BLaER1 treated with 17β-estradiol and CSF1 and Interleukin-3, amounts not matched to agents 10 nM and 100 nM (cell line): ENCODE measurements at regions not wholly inside any gene's neighbourhood (a gene's known extent, or its start where the extent isn't known, plus 50 kb on each side); places are given as distances from the start of the nearest gene placed in this dataset.
A peak's percentile ranks its signal among the peaks of the same experiment; 100 is the strongest.

Experiments used
- H3K27ac ChIP-seq, 11 experiments: shearing (Covaris generic); formaldehyde crosslinking; 2 replicates each; pipeline ENCODE4 v1.8.1; 2022
- H3K27me3 ChIP-seq, 11 experiments: shearing (Covaris generic); formaldehyde crosslinking; 2 replicates each; pipeline ENCODE4 v1.8.1; 2022
- H3K36me3 ChIP-seq, 11 experiments: shearing (Covaris generic); formaldehyde crosslinking; 2 replicates each; pipeline ENCODE4 v1.8.1; 2022
- H3K4me1 ChIP-seq, 10 experiments: shearing (Covaris generic); formaldehyde crosslinking; 2 replicates each; pipeline ENCODE4 v1.8.1; 2022
- H3K4me2 ChIP-seq, 11 experiments: shearing (Covaris generic); formaldehyde crosslinking; 2 replicates each; pipeline ENCODE4 v1.8.1; 2022
- H3K4me3 ChIP-seq, 10 experiments: shearing (Covaris generic); formaldehyde crosslinking; 2 replicates each; pipeline ENCODE4 v1.8.1; 2022
- H3K9ac ChIP-seq, 11 experiments: shearing (Covaris generic); formaldehyde crosslinking; 2 replicates each; pipeline ENCODE4 v1.8.1; 2022
- H3K9me3 ChIP-seq, 11 experiments: shearing (Covaris generic); formaldehyde crosslinking; replicated peaks in 1 of 11; 2 replicates each; pipeline ENCODE4 v1.8.1; 2022
- H4K20me1 ChIP-seq, 11 experiments: shearing (Covaris generic); formaldehyde crosslinking; 2 replicates each; pipeline ENCODE4 v1.8.1; 2022
- Cebpa-rat ChIP-seq, 11 experiments: shearing (Covaris generic); IDR thresholded peaks; 2 replicates each; pipeline ENCODE4 v1.8.1; 2022

DNA sequence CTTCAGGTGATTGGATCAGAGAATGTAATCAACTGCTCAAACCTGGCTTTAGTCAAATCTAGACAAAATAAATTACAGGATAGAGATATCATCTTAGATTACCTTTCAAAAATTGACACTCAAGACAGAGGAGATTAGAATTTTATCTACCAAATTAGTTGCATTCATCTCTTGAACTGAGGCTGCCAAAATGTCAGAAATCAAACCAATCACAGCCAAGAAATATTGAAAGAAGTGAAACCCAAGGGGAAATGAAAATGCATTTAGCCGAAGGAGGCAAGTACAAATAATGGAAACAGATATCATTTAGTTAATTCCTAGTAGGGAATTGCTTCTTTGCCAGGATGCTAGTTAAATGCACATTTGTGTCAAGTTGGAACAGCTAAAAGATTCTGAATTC is 261.1 kb upstream of the PDZRN3 start:
- Histone ChIP-seq H3K4me3 (no peak overlapping the region), H3K27ac (no peak overlapping the region), H3K4me2 (no peak overlapping the region), H3K27me3 (no peaks in the 10 kb centered on the region), H4K20me1 (no peaks in the 10 kb centered on the region), H3K9ac (no peak overlapping the region), H3K36me3 (no peaks in the 10 kb centered on the region), H3K9me3 (no peaks in the 10 kb centered on the region), H3K4me1 (no peaks in the 10 kb centered on the region)
- no peak for TF ChIP-seq Cebpa-rat (IDR thresholded peaks at IDR 0.05)

GRCh38 chr3:73884361-73884760 is 259.6 kb upstream of the PDZRN3 start:
- Histone ChIP-seq H3K4me2 (no peak overlapping the region), H3K36me3 (no peaks in the 10 kb centered on the region), H3K9ac (no peak overlapping the region), H3K9me3 (no peaks in the 10 kb centered on the region), H3K27me3 (no peaks in the 10 kb centered on the region), H3K27ac (no peak overlapping the region), H4K20me1 (no peaks in the 10 kb centered on the region), H3K4me1 (no peaks in the 10 kb centered on the region), H3K4me3 (no peak overlapping the region)
- no peak for TF ChIP-seq Cebpa-rat (IDR thresholded peaks at IDR 0.05)

DNA sequence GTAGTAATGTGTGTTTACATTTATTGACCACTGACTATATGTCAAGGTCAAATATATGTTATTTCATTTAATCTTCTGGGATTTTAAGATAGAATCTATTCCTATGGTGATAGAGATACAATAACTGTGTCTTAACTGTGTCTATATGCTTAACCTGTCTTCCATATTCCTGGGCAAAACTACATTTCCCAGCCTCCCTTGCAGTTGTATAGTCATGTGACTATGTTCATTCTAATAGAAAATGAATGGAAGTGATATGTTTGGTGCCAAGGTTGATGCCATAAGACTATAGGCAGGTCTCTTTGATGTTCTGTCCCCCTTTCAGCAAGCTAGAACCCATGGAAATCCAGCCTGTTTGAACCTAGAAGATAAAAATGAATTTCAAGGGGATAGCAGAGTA is 258.8 kb upstream of the PDZRN3 start:
- H4K20me1 ChIP-seq = no peaks in the 10 kb centered on the region
- no peak overlapping the region for H3K4me2 ChIP-seq
- no peak overlapping the region for H3K27ac ChIP-seq
- no peaks in the 10 kb centered on the region for H3K27me3 ChIP-seq
- no peaks in the 10 kb centered on the region for H3K4me1 ChIP-seq
- no peak overlapping the region for H3K9ac ChIP-seq
- no peaks in the 10 kb centered on the region for H3K9me3 ChIP-seq
- no peak for TF ChIP-seq Cebpa-rat (IDR thresholded peaks at IDR 0.05)
- H3K4me3 ChIP-seq = no peak overlapping the region
- H3K36me3 ChIP-seq = no peaks in the 10 kb centered on the region

GRCh38 chr3:73874606-73875369 is 250.0 kb upstream of the PDZRN3 start:
- Histone ChIP-seq H4K20me1 (no peaks in the 10 kb centered on the region), H3K4me3 (no peak overlapping the region), H3K9ac (no peak overlapping the region), H3K36me3 (no peaks in the 10 kb centered on the region), H3K4me2 (no peak overlapping the region), H3K4me1 (no peaks in the 10 kb centered on the region), H3K27ac (no peak overlapping the region), H3K27me3 (no peaks in the 10 kb centered on the region), H3K9me3 (peaks cover 0 to 4% (median 0%) of the 10 kb centered on the region in 11 experiments; a peak in 1 of 22 replicates)
- TF ChIP-seq Cebpa-rat (IDR thresholded peaks at IDR 0.05) = no peak

GRCh38 chr3:73874161-73874560 is 249.4 kb upstream of the PDZRN3 start:
- Histone ChIP-seq H3K9ac (no peak overlapping the region), H3K4me1 (no peaks in the 10 kb centered on the region), H3K27ac (no peak overlapping the region), H3K27me3 (no peaks in the 10 kb centered on the region), H3K4me2 (no peak overlapping the region), H3K9me3 (peaks cover 0 to 4% (median 0%) of the 10 kb centered on the region in 11 experiments; a peak in 1 of 22 replicates), H4K20me1 (no peaks in the 10 kb centered on the region), H3K4me3 (no peak overlapping the region), H3K36me3 (no peaks in the 10 kb centered on the region)
- no peak for TF ChIP-seq Cebpa-rat (IDR thresholded peaks at IDR 0.05)

DNA sequence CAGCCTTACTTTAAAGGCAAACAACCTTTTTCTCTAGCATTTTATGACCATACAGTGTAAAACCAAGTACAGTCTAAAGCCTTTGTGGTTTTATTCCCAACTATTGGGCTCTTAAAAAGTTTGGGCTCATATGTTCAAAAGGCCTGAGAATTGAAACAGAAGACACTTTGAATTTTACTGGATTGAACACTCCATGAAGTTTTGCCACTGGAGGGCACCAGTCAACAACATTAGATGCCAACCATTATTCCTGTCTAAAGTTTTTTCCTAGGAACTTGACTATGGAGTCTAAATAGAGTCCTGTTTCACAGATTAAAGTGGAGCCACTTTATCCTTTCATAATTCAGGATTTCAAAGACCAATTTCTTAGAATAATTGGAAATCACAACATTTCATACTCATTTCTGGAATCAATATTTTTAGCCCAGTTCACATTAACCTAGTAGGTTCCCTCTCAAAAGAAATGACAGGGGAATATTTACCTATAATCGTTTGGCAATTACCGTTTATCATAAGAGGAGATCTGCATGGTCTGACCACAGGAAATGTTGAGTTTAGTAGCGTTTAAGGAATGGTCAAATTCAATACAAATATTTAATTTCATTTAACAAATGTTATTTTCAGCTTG is 244.1 kb upstream of the PDZRN3 start:
- Histone ChIP-seq H3K4me1 (peaks cover 0 to 24% (median 0%) of the 10 kb centered on the region in 10 experiments; a peak in 3 of 20 replicates), H3K36me3 (no peaks in the 10 kb centered on the region), H3K9me3 (peaks cover 0 to 4% (median 0%) of the 10 kb centered on the region in 11 experiments; a peak in 1 of 22 replicates), H3K4me2 (no peak overlapping the region), H3K27ac (no peak overlapping the region), H3K4me3 (no peak overlapping the region), H4K20me1 (no peaks in the 10 kb centered on the region), H3K9ac (no peak overlapping the region), H3K27me3 (no peaks in the 10 kb centered on the region)
- TF ChIP-seq Cebpa-rat (IDR thresholded peaks at IDR 0.05) = no peak

DNA sequence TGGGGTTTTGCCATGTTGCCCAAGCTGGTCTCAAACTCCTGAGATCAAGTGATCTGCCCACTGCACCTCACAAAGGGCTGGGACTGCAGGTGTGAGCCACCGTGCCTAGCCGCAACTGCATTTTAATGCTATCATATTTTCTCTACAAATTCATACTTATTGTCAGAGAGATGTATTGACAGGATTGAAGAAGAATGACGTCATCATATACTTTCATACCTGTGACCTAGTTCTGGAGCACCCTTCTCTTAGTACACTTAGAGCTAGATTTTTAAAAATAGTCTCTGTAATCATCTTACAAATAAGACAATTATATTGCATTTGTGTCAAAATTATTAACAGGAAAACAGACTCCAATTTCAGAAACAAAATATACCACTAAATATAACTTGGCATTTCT is 242.8 kb upstream of the PDZRN3 start:
- no peak overlapping the region for H3K9ac ChIP-seq
- H3K27ac ChIP-seq = peak overlapping the region in 2 of 11 experiments; percentile 41 to 62; a peak in 2 of 22 replicates
- H4K20me1 ChIP-seq = no peaks in the 10 kb centered on the region
- no peaks in the 10 kb centered on the region for H3K27me3 ChIP-seq
- H3K9me3 ChIP-seq = peaks cover 0 to 4% (median 0%) of the 10 kb centered on the region in 11 experiments; a peak in 1 of 22 replicates
- peaks cover 0 to 24% (median 0%) of the 10 kb centered on the region in 10 experiments; a peak in 3 of 20 replicates for H3K4me1 ChIP-seq
- H3K4me2 ChIP-seq = peak overlapping the region in 2 of 11 experiments; percentile 38 to 73; a peak in 4 of 22 replicates
- no peaks in the 10 kb centered on the region for H3K36me3 ChIP-seq
- no peak for TF ChIP-seq Cebpa-rat (IDR thresholded peaks at IDR 0.05)
- H3K4me3 ChIP-seq = no peak overlapping the region

DNA sequence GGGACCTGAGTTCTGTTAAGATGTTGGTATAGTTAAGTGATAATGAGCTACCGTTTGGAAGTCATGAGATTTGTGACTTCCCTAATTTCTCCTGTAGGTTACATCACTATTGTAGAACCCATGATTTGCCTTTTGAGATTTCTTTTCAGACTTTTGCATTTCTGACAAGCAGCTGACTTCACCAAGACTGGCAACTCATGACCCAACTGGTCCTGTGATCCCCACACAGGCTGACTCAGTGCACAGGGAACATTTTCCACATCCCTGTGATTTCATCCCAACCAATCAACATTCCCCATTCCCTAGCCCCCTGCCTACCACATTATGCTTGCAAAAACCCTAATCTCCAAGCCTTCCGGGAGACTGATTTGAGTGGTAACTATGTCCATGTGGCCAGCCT is 242.1 kb upstream of the PDZRN3 start:
- H3K27me3 ChIP-seq = no peaks in the 10 kb centered on the region
- peak overlapping the region in 2 of 11 experiments; percentile 38 to 73; a peak in 4 of 22 replicates for H3K4me2 ChIP-seq
- peaks cover 0 to 24% (median 0%) of the 10 kb centered on the region in 10 experiments; a peak in 3 of 20 replicates for H3K4me1 ChIP-seq
- no peaks in the 10 kb centered on the region for H3K36me3 ChIP-seq
- H3K9me3 ChIP-seq = no peaks in the 10 kb centered on the region
- peak overlapping the region in 2 of 11 experiments; percentile 50 to 67; a peak in 3 of 22 replicates for H3K27ac ChIP-seq
- no peaks in the 10 kb centered on the region for H4K20me1 ChIP-seq
- H3K4me3 ChIP-seq = no peak overlapping the region
- TF ChIP-seq Cebpa-rat (IDR thresholded peaks at IDR 0.05) = no peak
- H3K9ac ChIP-seq = no peak overlapping the region

GRCh38 chr3:73863546-73864079 is 238.9 kb upstream of the PDZRN3 start:
- Histone ChIP-seq H3K4me2 (no peak overlapping the region), H3K36me3 (no peaks in the 10 kb centered on the region), H3K4me1 (peaks cover 0 to 24% (median 0%) of the 10 kb centered on the region in 10 experiments; a peak in 3 of 20 replicates), H3K9me3 (no peaks in the 10 kb centered on the region), H3K9ac (no peak overlapping the region), H3K27ac (no peak overlapping the region), H3K4me3 (no peak overlapping the region), H4K20me1 (no peaks in the 10 kb centered on the region), H3K27me3 (no peaks in the 10 kb centered on the region)
- TF ChIP-seq Cebpa-rat (IDR thresholded peaks at IDR 0.05) = no peak
